Adrenal gland (tissue), 9 donors: ENCODE measurements at regions not wholly inside any gene's neighbourhood (a gene's known extent, or its start where the extent isn't known, plus 50 kb on each side); places are given as distances from the start of the nearest gene placed in this dataset.

Experiments
- DNase-seq, 7 donors: peaks; one replicate each; pipeline ENCODE4 v3.0.0-alpha.2; 2019 to 2020
- H3K27ac ChIP-seq, 5 donors: fragments of 200-600 bp; sonication (generic) in 4 of 5; 1 replicate in 3 of 5; 2 replicates in 2 of 5; pipeline versions ENCODE4 v1.5.1 to v1.8.0; 2016 to 2020; ENCODE audit warnings: mild to moderate bottlenecking in 1 of 5
- H3K27me3 ChIP-seq: fragments of 200-600 bp; 2 replicates; pipeline ENCODE4 v1.8.0; 2021
- H3K36me3 ChIP-seq, 2 donors: fragments of 200-600 bp; replicated peaks in 1 of 2; 1 replicate in 1 of 2; 2 replicates in 1 of 2; pipeline versions ENCODE4 v1.5.1 to v1.8.0; 2018 to 2022
- H3K4me1 ChIP-seq, 2 donors: fragments of 200-600 bp; replicated peaks in 1 of 2; 1 replicate in 1 of 2; 2 replicates in 1 of 2; pipeline versions ENCODE4 v1.5.1 to v1.8.0; 2018 to 2021
- H3K4me3 ChIP-seq, 4 donors: fragments of 200-600 bp; sonication (generic) in 3 of 4; one replicate each; pipeline ENCODE4 v1.5.1; 2016 to 2018
- H3K9me3 ChIP-seq, 3 donors: fragments of 200-600 bp; sonication (generic) in 1 of 3; replicated peaks in 1 of 3; 1 replicate in 2 of 3; 2 replicates in 1 of 3; pipeline versions ENCODE4 v1.5.1 to v1.8.0; 2016 to 2021
- POLR2A ChIP-seq, 2 donors: fragments of 450-650 bp; IDR thresholded peaks; one replicate each; pipeline ENCODE4 v1.6.1; 2017; ENCODE audit warnings: antibody characterized with exemption in 2 of 2, mild to moderate bottlenecking in 2 of 2, moderate library complexity in 1 of 2
- WGBS, 4 donors: extraction: QIAGEN DNeasy Blood & Tissue Kit in 2 of 4; methylation state at CpG; one replicate each; pipeline versions ENCODE4 v1.1.5 to v1.1.7; 2013 to 2017; 5-methylcytosine and 5-hydroxymethylcytosine counted together
- intact Hi-C, 2 donors: fragments of 100-400 bp; cut with DNase I; formaldehyde crosslinking; loops; one replicate each; pipeline versions ENCODE4 v1.14.1 to v1.15.0; 2022 to 2023
- TF ChIP-seq, protein P1 (sequence below), 6 experiments: fragments of 450-650 bp in 4 of 6; fragments of 200-600 bp in 2 of 6; sonication (generic) in 1 of 6; IDR thresholded peaks; 1 replicate in 5 of 6; 2 replicates in 1 of 6; pipeline versions ENCODE4 v1.5.1 to v1.8.0; 2016 to 2021; ENCODE audit warnings: antibody characterized with exemption in 6 of 6, mild to moderate bottlenecking in 2 of 6, moderate library complexity in 1 of 6
- donor health status: healthy with polysubstance abuse.
- donor health status: Bipolar disorder and iron deficiency.
- donor health status: DM: yes; HTN: yes; CAD: no.
- donor health status: DM: no; HTN: no; CAD: no.
- donor health status: DM: no; HTN: no; CAD: no.

DNA sequence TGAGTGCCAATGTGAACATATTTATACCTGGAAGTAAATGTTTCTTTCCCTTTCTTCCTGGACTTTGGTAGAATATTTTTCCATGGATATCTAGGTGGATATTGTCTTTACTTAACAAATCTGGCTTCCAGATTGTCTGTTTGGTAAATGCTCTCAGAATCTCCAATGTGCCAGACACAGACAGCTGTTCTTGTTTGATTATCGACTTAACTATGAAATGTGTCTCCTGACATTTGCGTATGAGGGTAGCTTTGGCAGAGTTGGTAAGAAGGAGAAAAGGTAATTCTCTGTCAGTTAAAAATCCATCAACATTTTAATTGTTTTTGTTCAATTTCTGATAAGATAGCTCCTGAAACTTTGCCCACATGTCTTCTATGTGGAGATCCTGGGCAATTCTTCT lies 196.4 kb upstream of the NUDT12 start:
- Histone ChIP-seq H3K36me3 (no peaks in the 10 kb centered on the region), H3K9me3 (no peaks in the 10 kb centered on the region), H3K4me3 (no peak overlapping the region), H3K27ac (no peak overlapping the region), H3K4me1 (no peaks in the 10 kb centered on the region), H3K27me3 (no peaks in the 10 kb centered on the region)
- TF ChIP-seq, protein P1, sequence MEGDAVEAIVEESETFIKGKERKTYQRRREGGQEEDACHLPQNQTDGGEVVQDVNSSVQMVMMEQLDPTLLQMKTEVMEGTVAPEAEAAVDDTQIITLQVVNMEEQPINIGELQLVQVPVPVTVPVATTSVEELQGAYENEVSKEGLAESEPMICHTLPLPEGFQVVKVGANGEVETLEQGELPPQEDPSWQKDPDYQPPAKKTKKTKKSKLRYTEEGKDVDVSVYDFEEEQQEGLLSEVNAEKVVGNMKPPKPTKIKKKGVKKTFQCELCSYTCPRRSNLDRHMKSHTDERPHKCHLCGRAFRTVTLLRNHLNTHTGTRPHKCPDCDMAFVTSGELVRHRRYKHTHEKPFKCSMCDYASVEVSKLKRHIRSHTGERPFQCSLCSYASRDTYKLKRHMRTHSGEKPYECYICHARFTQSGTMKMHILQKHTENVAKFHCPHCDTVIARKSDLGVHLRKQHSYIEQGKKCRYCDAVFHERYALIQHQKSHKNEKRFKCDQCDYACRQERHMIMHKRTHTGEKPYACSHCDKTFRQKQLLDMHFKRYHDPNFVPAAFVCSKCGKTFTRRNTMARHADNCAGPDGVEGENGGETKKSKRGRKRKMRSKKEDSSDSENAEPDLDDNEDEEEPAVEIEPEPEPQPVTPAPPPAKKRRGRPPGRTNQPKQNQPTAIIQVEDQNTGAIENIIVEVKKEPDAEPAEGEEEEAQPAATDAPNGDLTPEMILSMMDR (IDR thresholded peaks at IDR 0.05), result no peak
- TF ChIP-seq POLR2A (IDR thresholded peaks at IDR 0.05), result no peak
- no peak for DNase-seq
- 88 to 95% (median 91%) methylated on average over 2 of the region's 2 CpGs for WGBS, 4 donors
- intact Hi-C loops, result no loop called here

DNA sequence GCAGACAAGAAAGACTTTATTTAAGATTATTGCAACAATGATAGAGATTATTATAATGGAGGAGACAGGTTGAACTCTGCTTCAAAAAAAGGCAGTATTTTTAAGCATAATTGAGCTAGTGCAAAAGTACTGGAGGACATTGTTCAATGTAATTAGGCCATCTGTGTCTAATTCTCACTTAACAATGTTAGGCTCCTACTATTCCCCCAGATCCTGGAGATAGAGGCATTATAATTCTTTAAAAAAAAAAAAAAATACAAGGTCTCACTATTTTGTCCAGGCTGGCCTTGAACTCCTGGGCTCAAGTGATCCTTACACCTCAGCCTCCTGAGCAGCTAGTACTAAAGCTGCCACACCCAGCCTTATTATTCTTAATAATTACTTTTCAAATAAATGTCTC lies 193.4 kb upstream of the NUDT12 start:
- Histone ChIP-seq H3K27me3 (no peaks in the 10 kb centered on the region), H3K4me1 (no peaks in the 10 kb centered on the region), H3K4me3 (no peak overlapping the region), H3K27ac (no peak overlapping the region), H3K9me3 (no peaks in the 10 kb centered on the region), H3K36me3 (no peaks in the 10 kb centered on the region)
- no peak for DNase-seq
- intact Hi-C loops, result no loop called here
- TF ChIP-seq POLR2A (IDR thresholded peaks at IDR 0.05), result no peak
- TF ChIP-seq, protein P1 (IDR thresholded peaks at IDR 0.05), result no peak

DNA sequence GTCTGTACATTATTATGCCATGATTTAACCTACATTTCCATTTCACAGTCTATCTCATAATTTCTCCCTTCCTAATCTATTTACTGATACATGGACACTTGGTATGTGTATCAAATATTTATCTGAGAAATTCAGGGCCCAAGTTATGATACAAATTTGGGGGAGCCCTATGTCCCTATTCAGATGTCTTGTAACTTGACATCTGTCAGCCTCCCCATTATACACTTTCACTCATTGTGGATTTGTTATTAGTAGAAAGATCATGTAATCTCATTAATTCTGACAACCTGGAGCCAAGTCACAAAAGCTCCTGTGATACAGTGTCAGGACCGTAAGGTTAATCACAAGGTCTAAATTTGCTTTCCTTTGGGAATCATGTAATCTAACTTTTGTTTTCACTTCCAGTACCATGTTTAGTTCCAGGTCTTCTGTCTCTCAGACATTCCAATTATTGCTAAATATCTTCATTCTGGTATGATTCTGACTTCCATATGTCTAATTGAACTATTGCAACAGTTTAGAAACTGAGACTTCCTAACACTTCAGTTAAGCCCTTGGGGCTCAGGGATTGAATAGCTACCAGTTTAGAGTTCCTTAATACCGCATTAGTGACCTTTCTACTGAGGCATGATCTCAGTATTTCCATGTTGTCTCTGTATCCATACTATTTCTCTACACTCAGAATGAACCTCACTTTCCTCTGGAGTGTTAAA lies 182.9 kb upstream of the NUDT12 start:
- intact Hi-C loops, result no loop called here
- 83 to 92% (median 91%) methylated on average over 2 of the region's 2 CpGs for WGBS, 4 donors
- no peak overlapping the region for H3K4me3 ChIP-seq

DNA sequence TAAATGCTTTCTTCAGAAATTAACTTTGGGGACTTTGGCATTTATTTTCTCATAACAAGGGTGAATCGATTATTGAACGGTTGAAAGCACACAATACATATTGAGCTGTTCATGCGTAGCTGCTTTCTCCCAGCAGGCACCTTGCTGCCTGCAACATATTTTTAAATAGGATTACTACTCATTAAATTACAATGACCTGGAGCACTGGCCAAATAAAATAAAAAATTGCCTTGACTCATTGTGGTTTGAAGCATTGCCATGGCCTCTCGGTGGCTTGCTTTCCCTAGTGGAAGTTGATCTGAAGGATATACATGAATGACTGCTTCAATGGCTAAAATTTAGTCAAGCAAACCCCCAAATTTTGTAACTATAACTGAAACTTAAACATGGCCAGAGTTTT lies 181.6 kb upstream of the NUDT12 start:
- TF ChIP-seq POLR2A (IDR thresholded peaks at IDR 0.05), result no peak
- TF ChIP-seq, protein P1 (IDR thresholded peaks at IDR 0.05), result no peak
- peaks cover 3 to 9% of the 10 kb centered on the region in 2 donors for H3K4me1 ChIP-seq
- no peaks in the 10 kb centered on the region for H3K9me3 ChIP-seq
- intact Hi-C loops, result no loop called here
- no peaks in the 10 kb centered on the region for H3K27me3 ChIP-seq
- no peak overlapping the region for H3K27ac ChIP-seq
- peak in 3 of 7 donors; percentile 17 to 31 (median 21) for DNase-seq
- H3K36me3 ChIP-seq, result no peaks in the 10 kb centered on the region
- WGBS, 4 donors, result 37 to 51% (median 42%) methylated on average over 4 of the region's 4 CpGs
- H3K4me3 ChIP-seq, result no peak overlapping the region

More for the DNA sequence above, 182.9 kb upstream of the NUDT12 start:
- TF ChIP-seq POLR2A (IDR thresholded peaks at IDR 0.05), result no peak
- TF ChIP-seq, protein P1 (IDR thresholded peaks at IDR 0.05), result no peak
- Histone ChIP-seq H3K9me3 (no peaks in the 10 kb centered on the region), H3K27me3 (no peaks in the 10 kb centered on the region), H3K4me1 (peaks cover 3 to 9% of the 10 kb centered on the region in 2 donors), H3K36me3 (no peaks in the 10 kb centered on the region), H3K27ac (no peak overlapping the region)
- DNase-seq, result no peak
